HEK293 (cell line): ENCODE measurements at regions not wholly inside any gene's neighbourhood (a gene's known extent, or its start where the extent isn't known, plus 50 kb on each side); places are given as distances from the start of the nearest gene placed in this dataset.

ENCODE experiments used
- CTCF ChIA-PET: fragments of 350-600 bp; formaldehyde crosslinking; extraction: SDS; loops from one replicate; lab custom pipeline; 2021; ENCODE audit warnings: antibody characterized with exemption; lab: Yijun Ruan, JAX
- POLR2A ChIA-PET: fragments of 300-600 bp; formaldehyde crosslinking; extraction: SDS; loops from one replicate; lab custom pipeline; 2020; ENCODE audit warnings: antibody characterized with exemption, inconsistent platforms; lab: Yijun Ruan, JAX
- H3K27ac ChIP-seq: fragments of 200-500 bp; sonication (Bioruptor generic); 2 replicates; pipeline ENCODE4 v1.5.1; 2014; ENCODE audit warnings: low read depth, low read length, control low read depth, inconsistent platforms; ENCODE audit errors: extremely low read depth
- H3K36me3 ChIP-seq, 2 experiments: fragments of 200-500 bp in 1 of 2; sonication (Bioruptor generic) in 1 of 2; 1 replicate in 1 of 2; 2 replicates in 1 of 2; pipeline ENCODE4 v1.5.1; 2014 to 2017; ENCODE audit warnings: inconsistent platforms in 2 of 2, low read length in 2 of 2; ENCODE audit not compliant: control insufficient read depth in 2 of 2, insufficient read depth in 1 of 2
- H3K4me1 ChIP-seq: fragments of 200-500 bp; sonication (Bioruptor generic); 2 replicates; pipeline ENCODE4 v1.5.1; 2014; ENCODE audit warnings: mild to moderate bottlenecking, low read length, inconsistent platforms; ENCODE audit not compliant: control insufficient read depth, insufficient read depth
- H3K4me3 ChIP-seq: 2 replicates; pipeline ENCODE4 v1.5.1; 2011; ENCODE audit warnings: low read depth, mild to moderate bottlenecking, control low read depth, low read length, moderate library complexity
- H3K9me3 ChIP-seq: fragments of 200-500 bp; sonication (Bioruptor generic); 2 replicates; pipeline ENCODE4 v1.5.1; 2014; ENCODE audit warnings: low read depth, low read length, inconsistent platforms; ENCODE audit not compliant: control insufficient read depth, insufficient read depth
- SETDB1 ChIP-seq: IDR thresholded peaks from one replicate; pipeline ENCODE4 v1.6.1; 2017; ENCODE audit warnings: mild to moderate bottlenecking, low read length, moderate library complexity, mixed read lengths; ENCODE audit not compliant: insufficient read length
- SP3 ChIP-seq: fragments of 450-650 bp; formaldehyde crosslinking; IDR thresholded peaks from 2 replicates; pipeline ENCODE4 v1.5.1; 2016; ENCODE audit warnings: missing biosample characterization, missing genetic modification characterization
- TRIM28 ChIP-seq: IDR thresholded peaks from 2 replicates; pipeline ENCODE4 v1.6.1; 2011; ENCODE audit warnings: low read length, control low read depth, borderline replicate concordance
- WT1 ChIP-seq: fragments of 450-650 bp; formaldehyde crosslinking; IDR thresholded peaks from 2 replicates; pipeline ENCODE4 v1.5.1; 2016; ENCODE audit warnings: missing biosample characterization, missing genetic modification characterization
- ZBTB20 ChIP-seq: fragments of 450-650 bp; formaldehyde crosslinking; IDR thresholded peaks from 2 replicates; pipeline ENCODE4 v1.5.1; 2016; ENCODE audit warnings: missing biosample characterization, missing genetic modification characterization
- ZBTB26 ChIP-seq: fragments of 450-650 bp; formaldehyde crosslinking; optimal IDR thresholded peaks from 2 replicates; pipeline ENCODE3; 2016; ENCODE audit warnings: missing biosample characterization, mild to moderate bottlenecking, missing genetic modification characterization
- ZBTB8A ChIP-seq: fragments of 450-650 bp; formaldehyde crosslinking; IDR thresholded peaks from 2 replicates; pipeline ENCODE4 v1.5.1; 2016; ENCODE audit warnings: missing biosample characterization, missing genetic modification characterization
- ZFP37 ChIP-seq: fragments of 450-650 bp; formaldehyde crosslinking; IDR thresholded peaks from 2 replicates; pipeline ENCODE4 v1.5.1; 2016; ENCODE audit warnings: missing biosample characterization, missing genetic modification characterization
- ZNF2 ChIP-seq: fragments of 450-650 bp; formaldehyde crosslinking; IDR thresholded peaks from 2 replicates; pipeline ENCODE4 v1.5.1; 2016; ENCODE audit warnings: missing biosample characterization, missing genetic modification characterization
- ZNF23 ChIP-seq: fragments of 450-650 bp; formaldehyde crosslinking; IDR thresholded peaks from 2 replicates; pipeline ENCODE4 v1.5.1; 2016; ENCODE audit warnings: missing biosample characterization, missing genetic modification characterization, borderline replicate concordance
- ZNF341 ChIP-seq: fragments of 450-650 bp; formaldehyde crosslinking; IDR thresholded peaks from 2 replicates; pipeline ENCODE4; 2016; ENCODE audit warnings: low read depth, missing biosample characterization, missing genetic modification characterization
- ZNF404 ChIP-seq: fragments of 450-650 bp; formaldehyde crosslinking; IDR thresholded peaks from 2 replicates; pipeline ENCODE4 v1.5.1; 2017; ENCODE audit warnings: missing biosample characterization, missing genetic modification characterization
- ZNF423 ChIP-seq: fragments of 450-650 bp; formaldehyde crosslinking; IDR thresholded peaks from 2 replicates; pipeline ENCODE4 v1.5.1; 2016; ENCODE audit warnings: missing biosample characterization, missing genetic modification characterization
- ZNF433 ChIP-seq: fragments of 450-650 bp; formaldehyde crosslinking; IDR thresholded peaks from 2 replicates; pipeline ENCODE4 v1.5.1; 2016; ENCODE audit warnings: missing biosample characterization, missing genetic modification characterization, low read depth
- ZNF530 ChIP-seq: fragments of 450-650 bp; formaldehyde crosslinking; IDR thresholded peaks from 2 replicates; pipeline ENCODE4 v1.5.1; 2016; ENCODE audit warnings: low read depth, missing biosample characterization, missing genetic modification characterization
- ZNF544 ChIP-seq: fragments of 450-650 bp; formaldehyde crosslinking; IDR thresholded peaks from 2 replicates; pipeline ENCODE4 v1.5.0; 2017; ENCODE audit warnings: missing biosample characterization, missing genetic modification characterization
- ZNF549 ChIP-seq: fragments of 450-650 bp; IDR thresholded peaks from 2 replicates; pipeline ENCODE4 v1.5.1; 2018; ENCODE audit warnings: missing biosample characterization, missing genetic modification characterization, mild to moderate bottlenecking, inconsistent platforms, moderate library complexity
- ZNF623 ChIP-seq: fragments of 450-650 bp; formaldehyde crosslinking; IDR thresholded peaks from 2 replicates; pipeline ENCODE4 v1.5.1; 2016; ENCODE audit warnings: missing biosample characterization, missing genetic modification characterization
- ZNF677 ChIP-seq: fragments of 450-650 bp; IDR thresholded peaks from 2 replicates; pipeline ENCODE4 v1.5.0; 2018; ENCODE audit warnings: missing biosample characterization, mild to moderate bottlenecking, missing genetic modification characterization, moderate library complexity
- ZNF707 ChIP-seq: fragments of 450-650 bp; formaldehyde crosslinking; IDR thresholded peaks from 2 replicates; pipeline ENCODE4 v1.5.1; 2016; ENCODE audit warnings: missing biosample characterization, missing genetic modification characterization
- ZNF843 ChIP-seq: fragments of 450-650 bp; formaldehyde crosslinking; IDR thresholded peaks from 2 replicates; pipeline ENCODE4 v1.5.1; 2016; ENCODE audit warnings: missing biosample characterization, missing genetic modification characterization
- ZSCAN16 ChIP-seq: fragments of 450-650 bp; formaldehyde crosslinking; IDR thresholded peaks from 2 replicates; pipeline ENCODE4 v1.5.1; 2016; ENCODE audit warnings: missing biosample characterization, missing genetic modification characterization

GRCh38 chr15:37691911-37692310 is 242.5 kb upstream of the TMCO5A start:
- no peak for TF ChIP-seq ZNF544
- no peak for TF ChIP-seq TRIM28
- TF ChIP-seq ZNF2 (tag by site-specific recombination), result no peak
- ChIA-PET CTCF (no interaction called here), POLR2A (no interaction called here)

GRCh38 chr15:37693926-37694325 is 240.5 kb upstream of the TMCO5A start:
- TF ChIP-seq ZNF549 (tag by site-specific recombination) (no peak), WT1 (tag by site-specific recombination) (no peak), ZNF530 (tag by site-specific recombination) (no peak), ZNF341 (tag by site-specific recombination) (no peak), SETDB1 (no peak), ZBTB20 (tag by site-specific recombination) (no peak), ZNF843 (tag by site-specific recombination) (no peak), ZNF404 (tag by site-specific recombination) (no peak), ZNF23 (no peak), ZNF423 (tag by site-specific recombination) (no peak), ZFP37 (tag by site-specific recombination) (no peak)
- no peak overlapping the region for H3K4me3 ChIP-seq
- ChIA-PET CTCF (no interaction called here), POLR2A (no interaction called here)
- no peaks in the 10 kb centered on the region for H3K36me3 ChIP-seq
- no peaks in the 10 kb centered on the region for H3K9me3 ChIP-seq
- no peaks in the 10 kb centered on the region for H3K4me1 ChIP-seq
- no peak overlapping the region for H3K27ac ChIP-seq

More at GRCh38 chr15:37691911-37692310, 242.5 kb upstream of the TMCO5A start:
- H3K4me3 ChIP-seq, result no peak overlapping the region
- H3K9me3 ChIP-seq, result no peaks in the 10 kb centered on the region
- no peaks in the 10 kb centered on the region for H3K36me3 ChIP-seq
- no peak overlapping the region for H3K27ac ChIP-seq
- H3K4me1 ChIP-seq, result no peaks in the 10 kb centered on the region

- POLR2A ChIA-PET, result no interaction called here
- Histone ChIP-seq H3K9me3 (no peaks in the 10 kb centered on the region), H3K4me3 (no peak overlapping the region), H3K27ac (no peak overlapping the region), H3K36me3 (no peaks in the 10 kb centered on the region), H3K4me1 (no peaks in the 10 kb centered on the region)
- TF ChIP-seq ZBTB8A (tag by site-specific recombination) (no peak), ZSCAN16 (tag by site-specific recombination) (no peak)
- CTCF ChIA-PET, result no interaction called here
Measured at GRCh38 chr15:37695719-37696118, 238.7 kb upstream of the TMCO5A start.

GRCh38 chr15:37698679-37699078 is 235.8 kb upstream of the TMCO5A start:
- CTCF ChIA-PET, result no interaction called here
- H3K4me1 ChIP-seq, result no peaks in the 10 kb centered on the region
- TF ChIP-seq ZNF677 (tag by site-specific recombination), result no peak
- TF ChIP-seq ZNF623 (tag by site-specific recombination), result no peak
- no peak for TF ChIP-seq ZNF707 (tag by site-specific recombination)
- TF ChIP-seq ZBTB26, result no peak
- TF ChIP-seq SP3 (tag by site-specific recombination), result no peak
- TF ChIP-seq ZNF433 (tag by site-specific recombination), result no peak
- H3K27ac ChIP-seq, result no peak overlapping the region
- no peaks in the 10 kb centered on the region for H3K9me3 ChIP-seq
- H3K36me3 ChIP-seq, result no peaks in the 10 kb centered on the region
- POLR2A ChIA-PET, result no interaction called here
- H3K4me3 ChIP-seq, result no peak overlapping the region
